ENCODE measurements at regions not wholly inside any gene's neighbourhood (a gene's known extent, or its start where the extent isn't known, plus 50 kb on each side); places are given as distances from the start of the nearest gene placed in this dataset.

GRCh38 chr12:18805516-18806248, 67.8 kb downstream of the CAPZA3 start:
- H3K27me3 ChIP-seq = no peaks in the 10 kb centered on the region
- no peaks in the 10 kb centered on the region for H3K4me1 ChIP-seq
- H3K9me3 ChIP-seq = no peaks in the 10 kb centered on the region
- intact Hi-C loops (cut with DNase I; ENCODE audit: low total_unique reads) = no loop called here
- H3K27ac ChIP-seq = no peak overlapping the region
- no peak for DNase-seq
- H3K4me3 ChIP-seq = no peak overlapping the region
- H3K36me3 ChIP-seq = no peaks in the 10 kb centered on the region
- TF ChIP-seq, protein P1, sequence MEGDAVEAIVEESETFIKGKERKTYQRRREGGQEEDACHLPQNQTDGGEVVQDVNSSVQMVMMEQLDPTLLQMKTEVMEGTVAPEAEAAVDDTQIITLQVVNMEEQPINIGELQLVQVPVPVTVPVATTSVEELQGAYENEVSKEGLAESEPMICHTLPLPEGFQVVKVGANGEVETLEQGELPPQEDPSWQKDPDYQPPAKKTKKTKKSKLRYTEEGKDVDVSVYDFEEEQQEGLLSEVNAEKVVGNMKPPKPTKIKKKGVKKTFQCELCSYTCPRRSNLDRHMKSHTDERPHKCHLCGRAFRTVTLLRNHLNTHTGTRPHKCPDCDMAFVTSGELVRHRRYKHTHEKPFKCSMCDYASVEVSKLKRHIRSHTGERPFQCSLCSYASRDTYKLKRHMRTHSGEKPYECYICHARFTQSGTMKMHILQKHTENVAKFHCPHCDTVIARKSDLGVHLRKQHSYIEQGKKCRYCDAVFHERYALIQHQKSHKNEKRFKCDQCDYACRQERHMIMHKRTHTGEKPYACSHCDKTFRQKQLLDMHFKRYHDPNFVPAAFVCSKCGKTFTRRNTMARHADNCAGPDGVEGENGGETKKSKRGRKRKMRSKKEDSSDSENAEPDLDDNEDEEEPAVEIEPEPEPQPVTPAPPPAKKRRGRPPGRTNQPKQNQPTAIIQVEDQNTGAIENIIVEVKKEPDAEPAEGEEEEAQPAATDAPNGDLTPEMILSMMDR (IDR thresholded peaks at IDR 0.05) = no peak
- TF ChIP-seq POLR2AphosphoS5 (IDR thresholded peaks at IDR 0.05) = no peak
- no peak for TF ChIP-seq POLR2A (IDR thresholded peaks at IDR 0.05)
- no peak for TF ChIP-seq EP300 (IDR thresholded peaks at IDR 0.05)
- 32 to 51% (median 51%) methylated on average over 10 of the region's 10 CpGs for WGBS, 5 donors

DNA sequence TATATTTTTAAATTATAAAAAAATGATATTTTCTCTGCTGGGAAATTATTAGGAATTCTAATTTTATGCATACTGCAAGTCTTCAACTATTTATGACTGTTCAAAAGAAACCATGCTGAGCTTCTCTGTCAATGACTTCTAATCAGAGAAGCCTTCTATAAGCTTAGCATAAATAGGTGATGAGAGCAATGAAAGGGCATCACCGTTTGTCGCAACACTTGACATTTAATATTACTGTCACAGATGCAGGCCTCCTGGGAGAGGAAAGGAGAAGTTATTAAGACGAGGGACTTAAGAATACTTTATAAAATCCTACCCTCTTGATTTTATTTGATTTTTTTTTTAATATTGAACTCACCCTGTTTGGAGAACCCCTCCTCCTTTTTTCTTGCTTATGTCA, 69.8 kb downstream of the CAPZA3 start:
- Histone ChIP-seq H3K9me3 (no peaks in the 10 kb centered on the region), H3K36me3 (no peaks in the 10 kb centered on the region), H3K27me3 (no peaks in the 10 kb centered on the region), H3K27ac (no peak overlapping the region), H3K4me3 (no peak overlapping the region), H3K4me1 (no peaks in the 10 kb centered on the region)
- no peak for DNase-seq
- WGBS, 5 donors = 85 to 92% (median 91%) methylated on average over 3 of the region's 3 CpGs
- intact Hi-C loops (cut with DNase I; ENCODE audit: low total_unique reads) = no loop called here
- TF ChIP-seq POLR2A (IDR thresholded peaks at IDR 0.05) (no peak), POLR2AphosphoS5 (IDR thresholded peaks at IDR 0.05) (no peak), EP300 (IDR thresholded peaks at IDR 0.05) (no peak)
- TF ChIP-seq, protein P1 (IDR thresholded peaks at IDR 0.05) = no peak

GRCh38 chr12:18808221-18808620, 70.3 kb downstream of the CAPZA3 start:
- intact Hi-C loops (cut with DNase I; ENCODE audit: low total_unique reads) = no loop called here
- no peak for TF ChIP-seq POLR2AphosphoS5 (IDR thresholded peaks at IDR 0.05)
- no peak for TF ChIP-seq POLR2A (IDR thresholded peaks at IDR 0.05)
- TF ChIP-seq EP300 (IDR thresholded peaks at IDR 0.05) = no peak
- TF ChIP-seq, protein P1 (IDR thresholded peaks at IDR 0.05) = no peak
- H3K4me1 ChIP-seq = no peaks in the 10 kb centered on the region
- no peak overlapping the region for H3K4me3 ChIP-seq
- H3K27me3 ChIP-seq = no peaks in the 10 kb centered on the region
- WGBS, 5 donors = 68 to 95% (median 87%) methylated on average over 2 of the region's 2 CpGs
- H3K36me3 ChIP-seq = no peaks in the 10 kb centered on the region
- DNase-seq = no peak
- H3K27ac ChIP-seq = no peak overlapping the region
- no peaks in the 10 kb centered on the region for H3K9me3 ChIP-seq

DNA sequence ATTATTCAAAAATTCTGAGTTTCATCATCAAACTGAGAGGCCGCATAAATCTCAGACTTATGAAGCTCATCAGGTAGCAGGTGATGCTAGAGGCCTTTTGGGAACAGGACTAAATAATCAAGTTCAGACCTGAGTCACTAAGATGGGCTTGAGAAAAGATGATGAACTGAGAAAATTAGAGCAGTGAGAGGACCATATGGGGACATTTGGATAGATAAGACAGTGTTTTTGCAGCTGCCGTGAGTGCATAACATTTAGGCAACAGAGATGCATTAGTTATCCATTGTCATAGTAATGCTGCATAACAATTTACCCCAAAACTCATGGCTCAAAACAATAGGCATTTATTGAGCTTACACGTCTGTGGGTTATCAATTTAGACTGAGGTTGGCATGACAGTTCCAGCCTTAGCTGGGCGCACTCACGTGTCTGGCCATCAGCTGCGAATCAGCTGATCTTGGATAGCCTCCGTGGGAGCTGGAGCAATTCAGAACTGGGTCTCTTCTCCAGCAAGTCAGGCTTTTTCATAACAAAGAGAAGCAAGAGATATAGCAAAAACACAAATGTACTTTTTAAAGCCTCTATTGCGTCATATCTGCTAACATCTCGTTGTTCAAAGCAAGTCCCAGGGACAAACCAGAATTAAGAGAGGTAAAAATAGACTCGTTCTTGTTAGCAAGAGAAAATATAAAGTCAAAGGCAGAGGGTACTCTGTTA, 72.8 kb downstream of the CAPZA3 start:
- H3K4me1 ChIP-seq = no peaks in the 10 kb centered on the region
- no peak for DNase-seq
- WGBS, 5 donors = 72 to 88% (median 80%) methylated on average over 10 of the region's 10 CpGs
- intact Hi-C loops (cut with DNase I; ENCODE audit: low total_unique reads) = no loop called here
- H3K36me3 ChIP-seq = no peaks in the 10 kb centered on the region
- no peaks in the 10 kb centered on the region for H3K9me3 ChIP-seq
- TF ChIP-seq, protein P1 (IDR thresholded peaks at IDR 0.05) = no peak
- no peak for TF ChIP-seq POLR2A (IDR thresholded peaks at IDR 0.05)
- no peak for TF ChIP-seq EP300 (IDR thresholded peaks at IDR 0.05)
- H3K27ac ChIP-seq = no peak overlapping the region
- no peak overlapping the region for H3K4me3 ChIP-seq
- no peaks in the 10 kb centered on the region for H3K27me3 ChIP-seq

All from stomach (tissue), 8 donors.